ENCODE measurements at regions not wholly inside any gene's neighbourhood (a gene's known extent, or its start where the extent isn't known, plus 50 kb on each side); places are given as distances from the start of the nearest gene placed in this dataset.
"Not testable (repeated sequence)": the region's sequence is repeated elsewhere in the genome, so short reads cannot be mapped to it uniquely, and the experiment has no call there.

DNA sequence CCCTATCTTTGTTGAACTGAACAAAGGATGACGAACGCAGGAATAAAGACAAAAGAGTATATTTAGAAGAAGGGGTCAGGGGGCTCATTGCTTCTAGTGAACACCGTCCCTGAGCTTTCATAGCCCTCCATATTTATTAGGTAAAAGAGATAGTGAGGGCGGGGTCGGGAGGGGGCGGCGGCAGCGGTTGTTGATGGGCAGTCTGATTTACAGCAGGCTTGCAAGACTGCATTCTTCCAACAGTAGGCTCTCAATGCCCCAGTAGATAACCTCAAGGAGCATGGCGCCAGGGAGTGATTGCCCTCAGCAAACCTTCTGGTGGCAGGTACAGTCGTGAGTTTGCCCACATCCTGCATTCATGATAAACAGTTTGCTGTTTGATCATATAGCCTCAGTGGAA lies 563.3 kb upstream of the SYNCRIP start:
- no peak for FAIRE-seq

DNA sequence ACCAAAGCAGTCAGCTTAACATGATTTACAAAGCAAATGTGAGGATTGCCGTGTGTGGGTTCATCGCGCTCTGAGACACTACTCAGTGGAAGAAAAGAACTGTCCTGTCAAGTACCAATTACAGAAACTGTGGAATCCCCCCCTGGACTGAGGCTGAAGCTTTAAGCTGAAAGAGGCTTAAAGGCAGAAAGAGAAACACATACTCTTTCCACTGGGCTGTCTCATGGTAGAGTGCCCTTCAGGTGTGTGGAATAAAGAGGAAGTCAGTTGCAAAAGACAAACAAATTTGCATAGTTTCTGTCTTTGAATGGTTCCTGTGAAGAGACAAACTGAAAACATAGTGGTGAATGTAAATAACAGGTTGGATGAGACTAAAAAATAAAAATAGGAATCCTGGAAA lies 560.4 kb upstream of the SYNCRIP start:
- no peak for FAIRE-seq

DNA sequence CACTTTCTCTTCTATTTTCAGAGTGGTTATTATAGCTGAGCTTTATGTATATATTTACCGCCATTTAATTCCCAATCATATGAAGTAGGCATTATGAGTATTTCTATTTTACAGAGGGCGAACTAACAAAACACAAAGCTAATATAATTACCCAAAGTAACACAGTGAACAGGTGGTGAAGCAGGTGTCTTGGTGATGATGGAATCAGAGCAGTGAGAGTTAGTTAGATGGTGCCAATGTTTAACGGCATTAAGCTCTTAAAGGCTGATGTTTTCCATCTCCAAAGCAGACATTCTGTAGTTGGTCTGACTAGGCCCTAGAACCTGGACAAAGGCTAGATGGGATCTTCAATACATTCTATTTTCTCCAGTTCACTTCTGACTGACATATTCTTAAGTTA lies 551.1 kb upstream of the SYNCRIP start:
- FAIRE-seq: no peak

DNA sequence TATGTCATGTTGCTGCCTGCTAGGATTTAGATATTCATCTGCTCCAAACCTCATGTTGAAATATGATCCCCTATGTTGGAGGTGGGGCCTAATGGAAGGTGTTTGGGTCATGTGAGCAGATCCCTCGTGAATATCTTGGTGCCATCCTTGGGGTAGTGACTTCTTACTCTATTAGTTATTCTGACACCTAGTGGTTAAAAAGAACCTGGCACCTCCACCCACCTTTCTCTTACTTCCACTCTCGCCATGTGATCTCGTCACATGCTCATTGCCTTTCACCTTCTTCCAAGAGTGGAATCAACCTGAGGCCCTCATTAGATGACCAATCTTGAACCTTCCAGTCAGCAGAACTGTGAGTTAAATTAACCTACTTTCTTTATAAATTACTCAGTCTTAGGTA lies 549.4 kb upstream of the SYNCRIP start:
- no peak for FAIRE-seq

DNA sequence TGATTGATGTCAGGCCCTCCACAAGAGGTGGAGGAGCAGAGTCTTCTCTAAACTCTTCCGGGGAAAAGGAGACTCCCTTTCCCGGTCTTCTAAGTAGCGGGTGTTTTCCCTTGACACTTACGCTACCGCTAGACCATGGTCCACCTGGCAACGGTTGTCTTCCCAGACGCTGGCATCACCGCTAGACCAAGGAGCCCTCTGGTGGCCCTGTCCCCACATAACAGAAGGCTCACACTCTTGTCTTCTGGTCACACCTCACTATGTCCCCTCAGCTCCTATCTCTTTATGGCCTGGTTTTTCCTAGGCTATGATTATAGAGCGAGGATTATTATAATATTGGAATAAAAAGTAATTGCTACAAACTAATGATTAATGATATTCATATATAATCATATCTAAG lies 532.5 kb upstream of the SYNCRIP start:
- FAIRE-seq: not testable (repeated sequence)

DNA sequence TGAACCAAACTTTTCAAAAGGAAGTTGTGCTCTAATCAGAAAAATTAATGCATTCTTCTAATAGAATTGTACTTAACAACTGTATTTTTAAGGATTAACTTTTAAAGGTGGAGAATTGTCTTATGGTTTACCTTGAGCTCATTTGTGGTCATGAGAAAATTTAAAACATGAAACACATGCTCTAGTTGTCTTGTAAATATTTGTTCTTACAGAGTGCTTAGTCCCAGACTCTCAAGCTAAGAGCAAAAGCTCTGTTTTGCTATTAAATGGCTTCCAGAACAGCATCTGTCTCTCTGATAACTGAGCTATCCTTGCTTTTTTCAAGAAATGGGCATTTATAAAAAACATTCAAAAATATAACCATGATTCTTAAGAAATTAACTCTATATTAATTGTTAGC lies 512.2 kb upstream of the SYNCRIP start:
- no peak for FAIRE-seq

DNA sequence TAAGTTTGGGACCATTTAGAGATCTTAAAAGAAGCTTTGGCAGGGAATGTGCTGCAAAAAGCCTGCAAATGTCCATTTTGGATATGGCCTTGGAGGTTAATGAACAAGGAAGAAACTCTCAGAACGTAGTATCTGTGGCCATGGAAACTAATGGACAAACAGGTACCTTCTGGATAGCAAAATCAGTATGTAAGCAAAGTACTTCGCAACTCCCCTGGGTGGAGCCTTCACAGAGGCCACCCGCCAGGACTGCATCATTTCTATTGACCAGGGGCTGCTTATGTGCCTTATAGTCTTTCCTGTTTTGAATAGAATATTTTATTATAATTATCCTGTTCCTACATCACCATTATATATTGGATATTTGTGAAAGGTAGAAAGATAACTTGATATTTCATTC lies 510.8 kb upstream of the SYNCRIP start:
- FAIRE-seq: no peak

DNA sequence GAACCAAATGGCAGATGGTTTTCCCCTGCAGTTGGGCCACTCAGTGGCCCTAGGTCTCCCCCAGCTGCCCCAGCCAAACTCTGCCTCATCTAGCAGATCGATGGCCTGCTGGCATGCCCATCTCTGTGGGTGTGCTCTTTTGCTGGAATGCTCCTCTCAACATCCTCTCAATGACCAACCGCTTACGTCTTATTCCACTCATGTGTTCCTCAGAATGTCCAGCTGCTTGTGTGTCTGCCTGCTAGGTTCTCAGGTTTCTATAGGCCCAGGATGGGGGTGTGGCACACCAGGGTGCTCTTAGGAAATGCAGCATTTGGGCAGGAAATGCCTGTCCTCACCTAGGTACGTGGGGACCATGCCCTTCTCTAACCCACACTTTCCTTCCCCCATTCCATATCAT lies 509.9 kb upstream of the SYNCRIP start:
- no peak for FAIRE-seq

DNA sequence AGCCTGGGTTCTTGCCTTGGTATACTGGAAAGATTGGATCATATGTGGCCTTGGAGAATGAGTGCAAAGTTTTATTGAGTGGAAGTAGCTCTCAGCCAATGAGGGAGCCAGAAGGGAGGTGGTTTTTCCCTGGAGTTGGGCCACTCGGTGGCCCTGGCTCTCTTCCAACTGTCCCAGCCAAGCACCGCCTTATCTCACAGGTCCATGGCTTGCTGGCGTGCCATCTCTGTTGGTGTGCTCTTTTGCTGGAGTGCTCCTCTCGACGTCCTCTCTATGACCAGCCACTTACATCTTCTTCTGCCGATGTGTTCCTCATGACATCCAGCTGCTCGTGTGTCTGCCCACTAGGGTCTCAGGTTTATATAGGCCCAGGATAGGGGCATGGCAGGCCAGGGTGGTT lies 505.9 kb upstream of the SYNCRIP start:
- FAIRE-seq: no peak

DNA sequence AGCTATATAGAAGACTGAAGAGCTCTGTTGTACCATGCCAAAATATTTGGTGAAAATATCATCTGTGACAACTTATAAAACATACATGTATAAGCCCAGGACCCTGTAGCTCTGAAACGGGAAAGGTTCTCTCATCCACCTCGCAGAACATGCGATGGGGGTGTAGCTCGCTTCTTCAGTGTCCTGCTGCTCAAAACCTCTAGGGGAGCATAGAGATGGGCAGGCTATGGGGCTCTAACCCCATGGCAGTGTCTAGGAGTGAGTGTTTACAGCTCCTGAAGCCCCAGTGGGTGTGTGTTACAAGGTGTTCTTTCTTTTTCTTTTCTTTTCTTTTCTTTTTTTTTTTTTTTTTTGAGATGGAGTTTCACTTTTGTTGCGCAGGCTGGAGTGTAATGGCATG lies 505.2 kb upstream of the SYNCRIP start:
- no peak for FAIRE-seq

DNA sequence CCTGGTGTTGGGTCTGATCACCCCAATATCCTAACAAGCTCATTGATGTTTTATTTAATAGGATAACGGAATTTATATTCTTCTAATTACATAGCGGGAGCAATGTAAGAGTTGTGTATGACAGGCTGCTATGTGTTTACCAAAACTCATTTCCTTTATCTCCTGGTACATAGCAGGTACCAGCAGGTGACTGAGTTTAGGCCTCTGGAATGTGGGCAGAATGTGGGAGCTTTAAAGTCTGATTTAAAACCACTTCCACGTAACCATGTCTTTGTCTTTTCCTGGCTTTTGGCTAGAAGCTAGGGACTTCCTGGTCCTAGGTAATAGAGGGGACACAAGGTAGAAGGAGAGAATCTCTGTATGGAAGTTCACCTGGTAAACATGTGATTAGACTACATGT lies 504.6 kb upstream of the SYNCRIP start:
- FAIRE-seq: no peak

DNA sequence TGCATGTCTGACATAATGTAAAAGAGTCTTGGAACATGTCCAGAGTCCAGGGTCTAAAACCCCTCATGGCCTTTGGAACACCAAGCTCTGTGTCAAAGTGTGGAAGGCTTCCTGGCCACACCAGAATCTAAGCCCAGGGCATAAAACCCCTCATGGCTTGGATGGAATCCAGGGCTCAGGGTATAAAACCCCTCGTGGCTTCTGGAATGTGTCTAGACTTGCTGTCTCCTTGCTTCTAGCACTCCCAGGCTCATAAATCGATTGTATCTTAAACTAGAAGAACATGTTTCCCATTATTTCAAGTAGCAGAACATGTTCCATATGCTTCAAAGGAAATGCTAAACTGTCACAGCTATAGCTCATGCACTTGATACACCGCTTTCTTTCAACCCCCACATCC lies 504.1 kb upstream of the SYNCRIP start:
- FAIRE-seq: not testable (repeated sequence)

DNA sequence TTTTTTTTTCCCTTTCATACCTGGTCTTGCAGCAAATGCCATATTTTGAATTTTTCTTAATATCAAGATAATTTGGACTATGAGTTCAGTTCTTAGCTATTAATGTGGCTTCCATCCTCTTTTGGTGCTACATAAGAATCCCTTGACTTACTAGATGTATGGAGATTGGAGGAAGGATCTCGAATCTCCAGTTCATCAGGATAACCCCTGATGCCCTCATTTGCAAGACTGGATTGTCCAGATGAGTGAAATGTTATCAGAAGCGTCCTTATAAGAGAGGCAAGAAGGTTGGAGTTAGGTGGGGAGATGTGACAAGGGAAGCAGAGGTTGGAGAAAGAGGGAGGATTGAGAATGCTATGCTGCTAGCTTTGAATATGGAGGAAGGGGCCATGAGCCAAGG lies 499.6 kb upstream of the SYNCRIP start:
- FAIRE-seq: no peak

DNA sequence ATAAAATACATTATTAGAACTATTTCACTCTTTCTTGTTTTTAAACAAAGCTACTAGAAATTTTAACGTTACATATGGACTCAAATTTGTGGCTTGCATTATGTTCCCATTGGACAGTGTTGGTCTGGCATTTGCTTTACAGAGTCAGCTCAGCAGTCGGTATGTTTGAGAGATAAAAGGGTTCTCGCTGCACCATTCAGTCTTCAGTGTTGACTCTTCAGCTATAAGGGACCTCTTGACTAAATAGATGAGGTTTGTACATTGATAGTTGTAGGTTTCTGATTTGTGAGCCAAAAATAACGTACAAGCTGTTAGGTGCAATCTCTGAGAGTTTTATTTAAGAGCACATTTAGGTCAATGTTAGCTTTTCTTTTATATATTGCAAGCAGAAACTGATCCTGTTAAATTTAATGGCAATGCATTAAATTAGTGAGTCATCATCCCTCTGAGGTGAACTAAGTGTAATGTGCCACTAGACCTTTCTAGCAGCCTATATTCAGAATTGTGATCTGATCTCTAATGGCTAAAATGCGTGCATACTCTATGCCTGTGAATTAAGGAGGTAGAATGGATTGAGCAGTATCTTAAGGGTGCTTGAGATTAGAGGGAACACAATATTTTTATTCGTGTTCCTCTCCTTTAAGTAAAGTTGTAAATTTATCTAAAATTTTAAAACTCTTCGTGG lies 485.6 kb upstream of the SYNCRIP start:
- no peak for FAIRE-seq

DNA sequence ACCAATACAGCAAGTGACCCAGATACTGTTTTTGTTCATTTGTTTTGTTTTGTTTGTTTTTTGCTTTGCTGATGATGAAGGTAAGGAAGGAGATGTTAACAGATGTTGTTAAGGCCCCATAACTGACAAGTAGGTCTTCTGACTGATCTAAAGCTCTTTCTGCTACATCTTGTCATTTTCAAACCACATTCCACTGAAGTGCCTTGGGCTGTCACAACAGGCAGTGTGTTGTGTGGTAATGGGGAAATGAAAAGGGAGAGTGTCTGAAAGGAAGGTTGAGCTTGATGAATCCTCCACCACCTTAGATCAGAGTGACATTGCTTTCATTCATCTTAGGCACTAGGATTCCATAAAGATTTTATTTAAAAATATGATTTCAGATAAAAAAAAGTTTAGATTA lies 479.4 kb upstream of the SYNCRIP start:
- no peak for FAIRE-seq

DNA sequence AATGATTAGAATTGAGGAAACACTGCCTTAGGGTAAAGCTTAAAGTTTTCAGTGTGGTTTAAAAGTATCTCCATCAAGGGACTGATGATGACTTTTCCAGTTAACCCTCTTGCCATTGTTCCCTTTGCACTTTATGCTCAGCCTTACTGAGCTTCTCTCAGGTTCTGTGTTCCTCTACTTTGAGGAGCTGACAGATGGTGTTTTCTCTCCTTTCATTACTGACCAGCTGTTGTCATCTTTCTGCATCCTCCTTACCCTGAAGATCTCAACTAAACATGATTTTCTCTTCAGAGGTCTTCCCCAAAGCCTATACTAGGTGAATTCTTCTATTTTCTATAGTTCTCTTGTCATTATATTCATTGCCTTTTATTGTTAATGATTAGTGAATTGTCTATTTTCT lies 475.6 kb upstream of the SYNCRIP start:
- no peak for FAIRE-seq

DNA sequence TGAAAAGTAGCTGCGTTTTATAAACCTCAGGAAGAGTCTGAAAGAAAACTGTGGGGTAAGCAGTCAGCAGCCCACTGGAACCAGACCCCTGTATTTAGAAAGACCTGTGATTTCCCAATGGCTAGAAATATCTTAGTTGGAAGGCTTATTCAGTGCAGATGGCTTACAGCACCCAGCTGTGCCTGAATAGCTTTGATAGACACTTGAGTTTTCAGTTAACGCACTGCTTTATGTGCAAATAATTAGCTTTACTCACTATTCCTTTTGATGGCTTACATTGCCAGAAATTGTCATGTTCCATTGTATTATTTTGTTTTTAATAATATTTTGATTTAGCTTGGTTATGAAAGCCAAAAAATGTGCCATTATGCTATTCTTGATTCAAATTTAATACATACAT lies 465.3 kb upstream of the SYNCRIP start:
- no peak for FAIRE-seq

DNA sequence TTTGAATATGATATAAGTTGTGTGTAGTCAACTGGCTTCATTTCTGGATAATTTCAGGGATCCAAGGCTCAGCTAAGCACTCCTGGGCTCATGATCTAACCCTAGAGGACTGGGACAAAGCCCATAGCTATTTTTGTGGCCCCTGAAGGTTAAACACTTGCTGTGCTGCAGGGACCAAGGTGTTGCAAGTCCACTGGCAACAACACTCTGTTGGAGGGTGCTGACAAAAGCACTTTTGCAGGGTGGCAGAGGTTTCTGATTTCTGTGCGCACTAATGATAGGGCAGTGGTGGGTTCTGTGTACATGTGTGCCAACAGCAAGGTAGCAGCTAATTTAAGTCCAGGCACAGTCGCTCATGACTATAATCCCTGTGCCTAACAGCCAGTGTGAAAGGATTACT lies 445.3 kb upstream of the SYNCRIP start:
- no peak for FAIRE-seq

DNA sequence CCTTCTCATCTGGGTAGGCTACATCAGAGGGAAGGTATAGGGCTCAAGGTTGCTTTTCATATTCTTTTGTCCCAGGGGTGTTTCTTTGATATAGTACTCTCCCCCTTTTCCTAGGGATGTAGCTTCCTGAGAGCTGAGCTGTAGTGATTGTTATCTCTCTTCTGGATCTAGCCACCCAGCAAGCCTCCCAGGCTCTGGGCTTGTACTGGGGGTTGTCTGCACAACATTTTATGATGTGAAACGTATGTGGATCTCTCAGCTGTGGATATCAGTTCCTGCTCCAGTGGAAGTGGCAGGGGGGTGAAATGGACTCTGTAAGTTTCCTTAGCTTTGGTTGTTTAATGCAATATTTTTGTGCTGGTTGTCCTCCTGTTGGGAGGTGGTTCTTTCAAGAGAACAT lies 437.3 kb upstream of the SYNCRIP start:
- FAIRE-seq: no peak

DNA sequence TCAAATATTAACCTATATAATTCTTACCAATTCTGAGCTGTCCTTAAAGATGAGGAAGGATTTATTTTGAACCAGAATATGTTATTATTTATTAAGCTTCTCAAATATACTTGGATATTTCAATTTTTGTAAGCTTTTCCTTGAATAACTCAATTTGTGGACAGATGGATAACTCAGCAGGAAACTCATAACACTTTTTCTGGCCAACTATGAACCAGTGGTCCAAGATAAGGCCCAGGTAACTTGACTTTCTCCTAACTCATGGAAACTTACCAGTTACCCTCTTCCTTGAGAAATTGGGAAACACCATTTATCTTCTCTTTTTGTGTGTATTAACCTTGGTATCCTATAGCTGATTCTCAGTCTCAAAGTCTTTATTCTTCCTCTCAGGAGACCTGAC lies 427.5 kb upstream of the SYNCRIP start:
- no peak for FAIRE-seq

DNA sequence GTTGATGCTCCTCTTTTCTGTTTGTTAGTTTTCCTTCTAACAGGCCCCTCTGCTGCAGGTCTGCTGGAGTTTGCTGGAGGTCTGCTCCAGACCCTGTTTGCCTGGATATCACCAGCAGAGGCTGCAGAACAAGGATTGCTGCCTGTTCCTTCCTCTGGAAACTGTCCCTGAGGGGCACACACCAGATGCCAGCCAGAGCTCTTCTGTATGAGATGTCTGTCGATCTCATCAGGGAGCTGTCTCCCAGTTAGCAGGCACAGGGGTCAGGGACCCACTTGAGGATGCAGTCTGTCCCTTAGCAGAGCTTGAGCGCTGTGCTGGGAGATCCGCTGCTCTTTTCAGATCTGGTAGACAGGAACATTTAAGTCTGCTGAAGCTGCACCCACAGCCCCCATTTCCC lies 422.3 kb upstream of the SYNCRIP start:
- FAIRE-seq: not testable (repeated sequence)

DNA sequence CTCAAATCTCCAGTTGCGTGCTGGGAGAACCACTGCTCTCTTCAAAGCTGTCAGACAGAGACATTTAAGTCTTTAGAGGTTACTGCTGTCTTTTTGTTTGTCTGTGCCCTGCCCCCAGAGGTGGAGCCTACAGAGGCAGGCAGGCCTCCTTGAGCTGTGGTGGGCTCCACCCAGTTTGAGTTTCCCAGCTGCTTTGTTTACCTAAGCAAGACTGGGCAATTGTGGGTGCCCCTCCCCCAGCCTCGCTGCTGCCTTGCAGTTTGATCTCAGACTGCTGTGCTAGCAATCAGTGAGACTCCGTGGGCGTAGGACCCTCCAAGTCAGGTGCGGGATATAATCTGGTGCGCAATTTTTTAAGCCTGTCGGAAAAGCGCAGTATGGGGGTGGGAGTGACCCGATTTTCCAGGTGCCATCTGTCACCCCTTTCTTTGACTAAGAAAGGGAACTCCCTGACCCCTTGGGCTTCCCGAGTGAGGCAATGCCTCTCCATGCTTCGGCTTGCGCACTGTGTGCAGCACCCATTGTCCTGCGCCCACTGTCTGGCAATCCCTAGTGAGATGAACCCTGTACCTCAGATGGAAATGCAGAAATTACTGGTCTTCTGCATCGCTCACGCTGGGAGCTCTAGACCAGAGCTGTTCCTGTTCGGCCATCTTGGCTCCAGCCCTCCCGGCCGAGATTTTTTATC lies 414.8 kb upstream of the SYNCRIP start:
- FAIRE-seq: not testable (repeated sequence)

DNA sequence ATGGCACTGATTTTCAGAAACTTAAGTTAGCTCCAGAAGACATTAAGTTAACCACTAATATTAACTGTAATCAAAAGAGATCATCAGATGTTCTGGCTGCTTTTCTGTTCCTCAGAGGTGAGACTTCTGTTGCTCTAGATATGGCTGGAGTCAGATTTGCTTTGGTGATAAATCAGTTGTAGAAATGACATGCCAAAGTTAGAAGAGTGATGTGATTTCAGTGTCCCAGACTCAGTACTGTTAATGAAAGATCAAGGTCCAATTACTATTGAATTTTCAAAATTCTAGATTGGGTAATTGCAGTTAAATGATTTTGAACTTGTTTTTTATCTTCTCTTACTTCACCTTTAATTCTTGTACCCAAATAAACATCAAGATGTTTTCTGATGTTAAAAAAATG lies 402.4 kb upstream of the SYNCRIP start:
- FAIRE-seq: no peak

DNA sequence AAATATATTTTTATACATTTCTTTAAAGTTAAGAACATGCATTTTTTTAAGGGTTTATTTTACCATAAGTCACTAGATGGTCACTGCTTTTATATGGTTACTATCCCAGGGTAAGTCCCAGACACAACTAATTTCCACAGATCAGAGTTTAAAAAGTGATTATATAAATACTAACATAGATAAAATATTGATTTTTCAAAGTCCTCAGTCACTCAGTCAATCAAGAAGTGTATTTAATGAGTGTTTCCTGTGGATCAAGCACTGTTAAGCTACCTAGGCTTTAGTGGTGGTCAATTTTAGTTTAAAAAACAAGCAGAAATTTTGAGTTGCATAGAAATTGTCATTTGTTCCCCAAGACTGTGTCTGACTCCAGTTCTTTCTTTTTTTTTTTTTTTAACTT lies 399.5 kb upstream of the SYNCRIP start:
- FAIRE-seq: no peak

DNA sequence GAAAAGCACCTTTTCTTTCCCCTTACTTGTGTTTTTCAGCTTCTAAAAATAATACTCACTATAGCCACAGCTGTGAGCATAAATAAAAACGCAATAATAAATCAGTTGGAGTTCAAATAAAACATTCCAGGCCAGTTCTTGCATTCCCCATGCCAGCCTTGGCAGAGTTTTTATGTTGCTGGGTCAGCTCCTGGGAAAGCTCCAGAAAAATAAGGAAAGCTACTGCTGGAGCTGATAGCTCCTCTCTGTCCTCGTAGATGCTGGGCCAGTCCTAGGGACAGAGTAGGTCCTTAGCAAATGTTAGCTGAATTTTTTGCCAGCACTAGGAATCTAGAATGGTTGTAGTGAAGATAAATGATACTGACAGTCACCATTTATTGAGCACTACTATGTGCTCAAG lies 389.0 kb upstream of the SYNCRIP start:
- no peak for FAIRE-seq

All from G401.6 (cell line).